ENCODE measurements at regions not wholly inside any gene's neighbourhood (a gene's known extent, or its start where the extent isn't known, plus 50 kb on each side); places are given as distances from the start of the nearest gene placed in this dataset.

DNA sequence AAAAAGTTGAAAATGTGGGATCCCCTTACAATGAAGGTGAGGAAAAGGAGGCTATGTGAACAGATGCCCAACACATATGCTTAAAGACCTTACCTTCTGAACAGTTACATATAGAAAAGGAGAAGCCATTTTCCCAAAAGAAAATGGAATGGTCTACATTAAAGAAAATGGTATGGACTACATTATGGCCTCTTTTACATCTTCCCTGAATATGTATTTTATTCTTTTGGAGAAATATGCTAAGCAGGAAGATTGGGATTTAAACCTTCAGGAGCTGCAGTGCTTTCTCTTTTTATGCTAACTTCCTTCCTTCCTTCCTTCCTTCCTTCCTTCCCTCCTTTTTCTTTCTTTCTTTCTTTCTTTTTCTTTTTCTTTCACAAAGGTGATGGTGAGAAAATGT lies 155.4 kb downstream of the SEC23IP start:
- Histone ChIP-seq H3K9me3 (ENCODE audit: low read depth) (no peaks in the 10 kb centered on the region), H3K9me2 (replicated peaks; ENCODE audit: insufficient read depth) (no peaks in the 10 kb centered on the region), H3K4me2 (no peak overlapping the region), H3K4me1 (ENCODE audit: insufficient read depth) (no peaks in the 10 kb centered on the region), H3K4me3 (no peak overlapping the region), H3K27ac (no peak overlapping the region), H3K36me3 (replicated peaks; ENCODE audit: insufficient read depth, low read depth) (no peaks in the 10 kb centered on the region), H3K79me2 (no peaks in the 10 kb centered on the region), H4K20me1 (ENCODE audit: insufficient read depth, poor library complexity, severe bottlenecking) (no peaks in the 10 kb centered on the region), H3K27me3 (no peaks in the 10 kb centered on the region), H2AFZ (no peak overlapping the region)
- TF ChIP-seq EZH2phosphoT487 (IDR thresholded peaks at IDR 0.05; ENCODE audit: low read depth, severe bottlenecking, unreplicated experiment): no peak
- TF ChIP-seq, protein P1, sequence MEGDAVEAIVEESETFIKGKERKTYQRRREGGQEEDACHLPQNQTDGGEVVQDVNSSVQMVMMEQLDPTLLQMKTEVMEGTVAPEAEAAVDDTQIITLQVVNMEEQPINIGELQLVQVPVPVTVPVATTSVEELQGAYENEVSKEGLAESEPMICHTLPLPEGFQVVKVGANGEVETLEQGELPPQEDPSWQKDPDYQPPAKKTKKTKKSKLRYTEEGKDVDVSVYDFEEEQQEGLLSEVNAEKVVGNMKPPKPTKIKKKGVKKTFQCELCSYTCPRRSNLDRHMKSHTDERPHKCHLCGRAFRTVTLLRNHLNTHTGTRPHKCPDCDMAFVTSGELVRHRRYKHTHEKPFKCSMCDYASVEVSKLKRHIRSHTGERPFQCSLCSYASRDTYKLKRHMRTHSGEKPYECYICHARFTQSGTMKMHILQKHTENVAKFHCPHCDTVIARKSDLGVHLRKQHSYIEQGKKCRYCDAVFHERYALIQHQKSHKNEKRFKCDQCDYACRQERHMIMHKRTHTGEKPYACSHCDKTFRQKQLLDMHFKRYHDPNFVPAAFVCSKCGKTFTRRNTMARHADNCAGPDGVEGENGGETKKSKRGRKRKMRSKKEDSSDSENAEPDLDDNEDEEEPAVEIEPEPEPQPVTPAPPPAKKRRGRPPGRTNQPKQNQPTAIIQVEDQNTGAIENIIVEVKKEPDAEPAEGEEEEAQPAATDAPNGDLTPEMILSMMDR (IDR thresholded peaks at IDR 0.05; ENCODE audit: poor library complexity): no peak
- no peak for TF ChIP-seq EZH2 (IDR thresholded peaks at IDR 0.05; ENCODE audit: borderline replicate concordance)
- DNase-seq (ENCODE audit: low spot score): no peak

DNA sequence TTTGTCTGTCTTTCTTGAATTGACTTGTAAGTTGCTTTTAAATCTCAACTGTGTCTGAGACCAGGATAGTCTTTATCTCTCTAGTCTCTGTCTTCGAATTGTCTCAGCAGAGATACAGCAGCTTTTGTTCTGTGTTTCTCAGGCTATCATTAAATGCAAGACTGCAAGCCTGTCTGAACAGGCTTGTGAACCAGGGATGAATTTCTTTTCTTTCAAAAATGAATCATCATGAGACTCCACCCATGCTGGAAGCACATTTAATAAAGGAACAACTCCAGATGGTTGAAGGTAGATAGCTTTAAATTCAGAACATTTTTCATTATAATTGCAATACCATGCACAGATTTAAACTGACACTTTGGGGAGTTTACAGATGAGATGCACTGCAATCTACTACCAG lies 155.9 kb downstream of the SEC23IP start:
- DNase-seq (ENCODE audit: low spot score): no peak
- no peak overlapping the region for H3K4me2 ChIP-seq
- no peaks in the 10 kb centered on the region for H3K36me3 ChIP-seq (replicated peaks; ENCODE audit: insufficient read depth, low read depth)
- 68% methylated on average over 1 of the region's 1 CpG for WGBS (ENCODE audit: low lambda C conversion rate, missing lambda C conversion rate)
- no peaks in the 10 kb centered on the region for H4K20me1 ChIP-seq (ENCODE audit: insufficient read depth, poor library complexity, severe bottlenecking)
- no peaks in the 10 kb centered on the region for H3K9me3 ChIP-seq (ENCODE audit: low read depth)
- H3K79me2 ChIP-seq: no peaks in the 10 kb centered on the region
- H3K4me1 ChIP-seq (ENCODE audit: insufficient read depth): no peaks in the 10 kb centered on the region
- TF ChIP-seq EZH2phosphoT487 (IDR thresholded peaks at IDR 0.05; ENCODE audit: low read depth, severe bottlenecking, unreplicated experiment) (no peak), EZH2 (IDR thresholded peaks at IDR 0.05; ENCODE audit: borderline replicate concordance) (no peak)
- TF ChIP-seq, protein P1 (IDR thresholded peaks at IDR 0.05; ENCODE audit: poor library complexity): no peak
- H3K4me3 ChIP-seq: no peak overlapping the region
- no peak overlapping the region for H3K27ac ChIP-seq
- no peaks in the 10 kb centered on the region for H3K9me2 ChIP-seq (replicated peaks; ENCODE audit: insufficient read depth)
- no peak overlapping the region for H2AFZ ChIP-seq
- H3K27me3 ChIP-seq: no peaks in the 10 kb centered on the region

GRCh38 chr10:120051671-120052070 lies 159.1 kb downstream of the SEC23IP start:
- Histone ChIP-seq H3K27me3 (no peaks in the 10 kb centered on the region), H3K9me3 (ENCODE audit: low read depth) (no peaks in the 10 kb centered on the region), H4K20me1 (ENCODE audit: insufficient read depth, poor library complexity, severe bottlenecking) (no peaks in the 10 kb centered on the region), H3K79me2 (no peaks in the 10 kb centered on the region), H2AFZ (no peak overlapping the region), H3K4me3 (no peak overlapping the region), H3K36me3 (replicated peaks; ENCODE audit: insufficient read depth, low read depth) (no peaks in the 10 kb centered on the region), H3K4me1 (ENCODE audit: insufficient read depth) (no peaks in the 10 kb centered on the region), H3K9me2 (replicated peaks; ENCODE audit: insufficient read depth) (no peaks in the 10 kb centered on the region), H3K27ac (no peak overlapping the region), H3K4me2 (no peak overlapping the region)
- TF ChIP-seq EZH2phosphoT487 (IDR thresholded peaks at IDR 0.05; ENCODE audit: low read depth, severe bottlenecking, unreplicated experiment) (no peak), EZH2 (IDR thresholded peaks at IDR 0.05; ENCODE audit: borderline replicate concordance) (no peak)
- TF ChIP-seq, protein P1 (IDR thresholded peaks at IDR 0.05; ENCODE audit: poor library complexity): no peak
- DNase-seq (ENCODE audit: low spot score): no peak
- WGBS (ENCODE audit: low lambda C conversion rate, missing lambda C conversion rate): 80% methylated on average over 5 of the region's 6 CpGs
